Parathyroid adenoma (tissue), 2 donors: ENCODE measurements at regions not wholly inside any gene's neighbourhood (a gene's known extent, or its start where the extent isn't known, plus 50 kb on each side); places are given as distances from the start of the nearest gene placed in this dataset.

Source experiments
- H2AFZ ChIP-seq: fragments of 300-600 bp; sonication (generic); one replicate; pipeline ENCODE4 v1.7.0; 2017; ENCODE audit warnings: antibody characterized with exemption, mild to moderate bottlenecking
- H3K27ac ChIP-seq: fragments of 300-600 bp; sonication (generic); one replicate; pipeline ENCODE4 v1.7.0; 2017
- H3K27me3 ChIP-seq: fragments of 300-600 bp; sonication (generic); one replicate; pipeline ENCODE4 v1.7.0; 2017; ENCODE audit warnings: low read length; ENCODE audit not compliant: control insufficient read depth, insufficient read depth
- H3K36me3 ChIP-seq: fragments of 300-600 bp; sonication (generic); one replicate; pipeline ENCODE4 v1.7.0; 2017; ENCODE audit warnings: low read length; ENCODE audit not compliant: control insufficient read depth, insufficient read depth
- H3K4me1 ChIP-seq: fragments of 300-600 bp; sonication (generic); one replicate; pipeline ENCODE4 v1.7.0; 2017; ENCODE audit warnings: control low read depth
- H3K4me2 ChIP-seq: fragments of 300-600 bp; sonication (generic); one replicate; pipeline ENCODE4 v1.7.0; 2017; ENCODE audit warnings: low read length
- H3K4me3 ChIP-seq: fragments of 300-600 bp; sonication (generic); one replicate; pipeline ENCODE4 v1.7.0; 2017; ENCODE audit warnings: low read depth, low read length
- H3K79me2 ChIP-seq: fragments of 300-600 bp; sonication (generic); one replicate; pipeline ENCODE4 v1.7.0; 2017; ENCODE audit warnings: control low read depth
- H3K9ac ChIP-seq: fragments of 300-600 bp; sonication (generic); one replicate; pipeline ENCODE4 v1.7.0; 2017; ENCODE audit warnings: mild to moderate bottlenecking
- H3K9me3 ChIP-seq: fragments of 300-600 bp; sonication (generic); one replicate; pipeline ENCODE4 v1.7.0; 2017; ENCODE audit warnings: low read length; ENCODE audit not compliant: control insufficient read depth
- CTCF ChIP-seq: fragments of 300-600 bp; sonication (generic); IDR thresholded peaks from one replicate; pipeline ENCODE4 v1.7.0; 2017; ENCODE audit warnings: antibody characterized with exemption, mild to moderate bottlenecking
- donor health status: primary hyperparathyroidism.

GRCh38 chr1:187168297-187168696 lies 339.5 kb downstream of the PLA2G4A start:
- no peak for TF ChIP-seq CTCF
- Histone ChIP-seq H3K27me3 (no peaks in the 10 kb centered on the region), H3K79me2 (no peaks in the 10 kb centered on the region), H2AFZ (no peak overlapping the region), H3K4me1 (no peaks in the 10 kb centered on the region), H3K9ac (no peak overlapping the region), H3K9me3 (peaks cover 2% of the 10 kb centered on the region), H3K4me3 (no peak overlapping the region), H3K4me2 (no peak overlapping the region), H3K27ac (no peak overlapping the region), H3K36me3 (no peaks in the 10 kb centered on the region)

- Histone ChIP-seq H3K27ac (no peak overlapping the region), H2AFZ (no peak overlapping the region), H3K4me2 (no peak overlapping the region), H3K9me3 (peaks cover 4% of the 10 kb centered on the region), H3K4me1 (no peaks in the 10 kb centered on the region), H3K4me3 (no peak overlapping the region), H3K79me2 (no peaks in the 10 kb centered on the region), H3K36me3 (no peaks in the 10 kb centered on the region), H3K27me3 (no peaks in the 10 kb centered on the region), H3K9ac (no peak overlapping the region)
- no peak for TF ChIP-seq CTCF
Measured at GRCh38 chr1:187185389-187185788, 356.6 kb downstream of the PLA2G4A start.

GRCh38 chr1:187197685-187198084 lies 368.9 kb downstream of the PLA2G4A start:
- Histone ChIP-seq H3K4me1 (no peaks in the 10 kb centered on the region), H3K9me3 (no peaks in the 10 kb centered on the region), H3K4me3 (no peak overlapping the region), H3K27ac (no peak overlapping the region), H3K79me2 (no peaks in the 10 kb centered on the region), H3K27me3 (no peaks in the 10 kb centered on the region), H3K4me2 (no peak overlapping the region), H3K9ac (no peak overlapping the region), H2AFZ (no peak overlapping the region), H3K36me3 (no peaks in the 10 kb centered on the region)
- TF ChIP-seq CTCF = no peak

- Histone ChIP-seq H2AFZ (no peak overlapping the region), H3K27ac (no peak overlapping the region), H3K4me2 (no peak overlapping the region), H3K4me3 (no peak overlapping the region), H3K79me2 (no peaks in the 10 kb centered on the region), H3K27me3 (no peaks in the 10 kb centered on the region), H3K9ac (no peak overlapping the region), H3K9me3 (no peaks in the 10 kb centered on the region), H3K4me1 (no peaks in the 10 kb centered on the region), H3K36me3 (no peaks in the 10 kb centered on the region)
- no peak for TF ChIP-seq CTCF
Measured at GRCh38 chr1:187203257-187203656, 374.5 kb downstream of the PLA2G4A start.

GRCh38 chr1:187212377-187212776 lies 383.6 kb downstream of the PLA2G4A start:
- Histone ChIP-seq H3K36me3 (no peaks in the 10 kb centered on the region), H3K4me1 (no peaks in the 10 kb centered on the region), H3K4me2 (no peak overlapping the region), H3K27ac (no peak overlapping the region), H3K9me3 (no peaks in the 10 kb centered on the region), H3K27me3 (no peaks in the 10 kb centered on the region), H3K9ac (no peak overlapping the region), H2AFZ (no peak overlapping the region), H3K4me3 (no peak overlapping the region), H3K79me2 (no peaks in the 10 kb centered on the region)
- no peak for TF ChIP-seq CTCF
